Gastroesophageal sphincter (tissue), 3 donors: ENCODE measurements at regions not wholly inside any gene's neighbourhood (a gene's known extent, or its start where the extent isn't known, plus 50 kb on each side); places are given as distances from the start of the nearest gene placed in this dataset.

Experiments used
- CTCF ChIP-seq, 4 experiments: fragments of 200-600 bp in 2 of 4; fragments of 450-650 bp in 2 of 4; sonication (generic) in 1 of 4; IDR thresholded peaks; one replicate each; pipeline ENCODE4 v1.5.1; 2017 to 2019; ENCODE audit warnings: antibody characterized with exemption in 4 of 4, mild to moderate bottlenecking in 2 of 4, moderate library complexity in 2 of 4
- EP300 ChIP-seq: sonication (generic); formaldehyde crosslinking; IDR thresholded peaks from one replicate; pipeline ENCODE4 v1.6.1; 2017; ENCODE audit warnings: antibody characterized with exemption, mild to moderate bottlenecking
- POLR2A ChIP-seq, 2 donors: fragments of 450-650 bp; IDR thresholded peaks; one replicate each; pipeline ENCODE4 v1.6.1; 2017; ENCODE audit warnings: antibody characterized with exemption in 2 of 2, mild to moderate bottlenecking in 2 of 2, moderate library complexity in 1 of 2
- POLR2AphosphoS5 ChIP-seq: sonication (generic); formaldehyde crosslinking; IDR thresholded peaks from one replicate; pipeline ENCODE4 v1.6.1; 2017; ENCODE audit warnings: antibody characterized with exemption

GRCh38 chr6:19382676-19383075 lies 454.5 kb upstream of the ID4 start:
- TF ChIP-seq POLR2AphosphoS5 (no peak), CTCF (IDR thresholded peaks at IDR 0.05) (no peak), EP300 (no peak), POLR2A (IDR thresholded peaks at IDR 0.05) (no peak)
